CD4-positive, CD25-positive, alpha-beta regulatory T cell (primary cell): ENCODE measurements at regions not wholly inside any gene's neighbourhood (a gene's known extent, or its start where the extent isn't known, plus 50 kb on each side); places are given as distances from the start of the nearest gene placed in this dataset.

Source experiments
- ATAC-seq, 2 donors: fragments of 150-1000 bp; cut with Tn5 transposase; one replicate each; pipeline ENCODE4 v1.10.0; 2021; ENCODE audit warnings: low read depth in 2 of 2, moderate number of reproducible peaks in 2 of 2, moderate library complexity in 1 of 2
- DNase-seq, 3 donors: peaks; one replicate each; pipeline versions ENCODE4 v3.0.0 to v3.0.0-alpha.2; 2012 to 2022; ENCODE audit warnings: mixed read lengths in 1 of 3
- H3K27ac ChIP-seq: one replicate; pipeline ENCODE4 v1.7.0; 2013; ENCODE audit warnings: mild to moderate bottlenecking, low read length; ENCODE audit not compliant: insufficient read depth, poor library complexity, severe bottlenecking
- H3K27me3 ChIP-seq: one replicate; pipeline ENCODE4 v1.7.0; 2013; ENCODE audit warnings: low read length; ENCODE audit not compliant: control insufficient read depth, insufficient read depth
- H3K36me3 ChIP-seq: one replicate; pipeline ENCODE4 v1.7.0; 2013; ENCODE audit warnings: mild to moderate bottlenecking, low read length, moderate library complexity; ENCODE audit not compliant: control insufficient read depth, insufficient read depth
- H3K4me1 ChIP-seq: 2 replicates; pipeline ENCODE4 v1.7.0; 2013; ENCODE audit warnings: mild to moderate bottlenecking, low read length; ENCODE audit not compliant: insufficient read depth, control insufficient read depth, poor library complexity, severe bottlenecking
- H3K4me3 ChIP-seq: one replicate; pipeline ENCODE4 v1.7.0; 2013; ENCODE audit warnings: low read depth, mild to moderate bottlenecking, low read length, moderate library complexity
- H3K9me3 ChIP-seq, 2 experiments: 1 replicate in 1 of 2; 2 replicates in 1 of 2; pipeline ENCODE4 v1.7.0; 2013; ENCODE audit warnings: low read length in 2 of 2, mild to moderate bottlenecking in 1 of 2, moderate library complexity in 1 of 2; ENCODE audit not compliant: control insufficient read depth in 2 of 2
- H3K27ac Mint-ChIP-seq, 3 donors: one replicate each; pipeline ENCODE4 v1.8.0; 2020 to 2022; ENCODE audit warnings: mild to moderate bottlenecking in 3 of 3, mixed read lengths in 3 of 3, moderate library complexity in 2 of 3
- H3K27me3 Mint-ChIP-seq: one replicate; pipeline ENCODE4 v1.8.0; 2022; ENCODE audit warnings: mild to moderate bottlenecking, mixed read lengths
- H3K36me3 Mint-ChIP-seq: one replicate; pipeline ENCODE4 v1.8.0; 2020; ENCODE audit warnings: mixed read lengths
- H3K4me1 Mint-ChIP-seq, 4 donors: one replicate each; pipeline ENCODE4 v1.8.0; 2020 to 2022; ENCODE audit warnings: mixed read lengths in 4 of 4, mild to moderate bottlenecking in 1 of 4
- H3K4me3 Mint-ChIP-seq, 4 donors: one replicate each; pipeline ENCODE4 v1.8.0; 2020 to 2022; ENCODE audit warnings: mild to moderate bottlenecking in 4 of 4, mixed read lengths in 4 of 4, moderate library complexity in 3 of 4
- H3K9me3 Mint-ChIP-seq, 7 donors: one replicate each; pipeline ENCODE4 v1.8.0; 2020 to 2022; ENCODE audit warnings: mixed read lengths in 7 of 7, mild to moderate bottlenecking in 3 of 7, moderate library complexity in 2 of 7

DNA sequence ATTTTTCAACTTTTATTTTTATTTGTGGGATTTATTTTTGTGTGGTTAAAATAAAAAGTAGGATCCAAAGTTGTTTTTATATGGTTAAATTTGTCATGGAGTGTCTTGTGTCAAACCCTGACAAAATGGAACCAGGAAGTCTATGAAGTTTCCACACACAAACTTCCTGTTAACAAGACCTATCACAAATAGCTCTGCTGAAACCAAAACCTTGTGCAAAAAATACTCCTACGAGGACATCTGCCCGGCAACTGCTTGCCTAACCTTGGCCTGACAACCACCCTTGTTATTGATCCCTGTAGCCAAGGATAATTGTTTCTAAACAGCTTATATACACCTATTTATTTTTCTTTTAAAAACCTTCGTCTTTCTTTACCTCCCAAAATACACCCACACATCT is 389.6 kb downstream of the TRIB2 start:
- H3K4me3 Mint-ChIP-seq, result no peak overlapping the region

DNA sequence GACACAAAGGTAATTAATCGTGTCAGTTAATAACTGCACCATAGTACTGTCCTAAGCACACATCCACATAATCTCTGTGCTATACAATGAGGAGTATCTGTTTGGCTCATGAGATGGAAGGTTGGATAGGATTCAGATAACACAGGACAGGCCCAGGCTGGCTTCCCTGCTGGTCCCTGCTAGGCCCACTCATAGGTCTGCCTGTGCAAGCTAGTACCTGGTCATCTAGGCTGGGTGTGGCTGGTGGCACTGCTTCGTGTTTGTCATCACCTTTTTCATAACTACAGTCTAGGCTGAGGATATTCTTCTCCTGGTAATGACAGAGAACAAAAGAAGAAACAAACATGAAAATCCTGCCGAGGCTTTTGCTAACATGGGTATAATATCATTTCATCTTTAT is 392.8 kb downstream of the TRIB2 start:
- H3K36me3 ChIP-seq, result no peaks in the 10 kb centered on the region

More for the DNA sequence above, 389.6 kb downstream of the TRIB2 start:
- Mint-ChIP-seq H3K4me1 (no peaks in the 10 kb centered on the region), H3K27ac (no peak overlapping the region), H3K27me3 (peaks cover 11% of the 10 kb centered on the region), H3K36me3 (no peaks in the 10 kb centered on the region), H3K9me3 (peaks cover 0 to 2% (median 0%) of the 10 kb centered on the region in 7 donors)
- Histone ChIP-seq H3K4me3 (no peak overlapping the region), H3K9me3 (no peaks in the 10 kb centered on the region), H3K36me3 (no peaks in the 10 kb centered on the region), H3K4me1 (no peaks in the 10 kb centered on the region), H3K27ac (no peak overlapping the region), H3K27me3 (peaks cover 2% of the 10 kb centered on the region)
- DNase-seq (no peak), ATAC-seq (no peak)

DNA sequence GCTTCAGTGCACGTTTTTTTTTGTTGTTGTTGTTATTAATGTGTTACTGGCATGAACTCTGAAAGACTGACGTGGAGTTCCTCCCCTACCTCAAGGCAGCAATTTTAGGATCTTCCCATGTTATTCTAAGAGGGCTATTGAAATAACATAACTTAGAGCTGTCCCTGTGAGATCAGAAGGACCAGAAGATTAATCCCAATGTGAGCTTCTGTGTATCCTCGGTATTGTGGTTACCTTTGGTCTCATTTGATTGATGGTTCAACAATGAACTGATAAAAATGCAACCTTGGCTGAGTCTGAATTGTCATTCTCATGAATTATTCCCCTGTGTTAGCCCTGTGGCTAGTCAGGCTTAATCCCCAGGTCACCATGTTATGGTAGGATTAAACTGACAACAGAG is 394.1 kb downstream of the TRIB2 start:
- Histone ChIP-seq H3K9me3 (no peaks in the 10 kb centered on the region), H3K27me3 (peaks cover 5% of the 10 kb centered on the region), H3K4me1 (no peaks in the 10 kb centered on the region), H3K27ac (no peak overlapping the region), H3K4me3 (no peak overlapping the region), H3K36me3 (no peaks in the 10 kb centered on the region)
- H3K36me3 Mint-ChIP-seq, result no peaks in the 10 kb centered on the region
- no peaks in the 10 kb centered on the region for H3K4me1 Mint-ChIP-seq
- H3K4me3 Mint-ChIP-seq, result no peak overlapping the region
- ATAC-seq (no peak), DNase-seq (no peak)
- H3K27me3 Mint-ChIP-seq, result peaks cover 4% of the 10 kb centered on the region
- H3K27ac Mint-ChIP-seq, result no peak overlapping the region
- H3K9me3 Mint-ChIP-seq, result peaks cover 0 to 1% (median 0%) of the 10 kb centered on the region in 7 donors

More for the DNA sequence above, 392.8 kb downstream of the TRIB2 start:
- ATAC-seq (no peak), DNase-seq (no peak)
- Histone ChIP-seq H3K9me3 (no peaks in the 10 kb centered on the region), H3K4me3 (no peak overlapping the region), H3K4me1 (no peaks in the 10 kb centered on the region), H3K27me3 (peaks cover 3% of the 10 kb centered on the region), H3K27ac (no peak overlapping the region)
- Mint-ChIP-seq H3K27me3 (peaks cover 4% of the 10 kb centered on the region), H3K4me3 (no peak overlapping the region), H3K27ac (no peak overlapping the region), H3K9me3 (peaks cover 0 to 1% (median 0%) of the 10 kb centered on the region in 7 donors), H3K4me1 (no peaks in the 10 kb centered on the region), H3K36me3 (no peaks in the 10 kb centered on the region)

DNA sequence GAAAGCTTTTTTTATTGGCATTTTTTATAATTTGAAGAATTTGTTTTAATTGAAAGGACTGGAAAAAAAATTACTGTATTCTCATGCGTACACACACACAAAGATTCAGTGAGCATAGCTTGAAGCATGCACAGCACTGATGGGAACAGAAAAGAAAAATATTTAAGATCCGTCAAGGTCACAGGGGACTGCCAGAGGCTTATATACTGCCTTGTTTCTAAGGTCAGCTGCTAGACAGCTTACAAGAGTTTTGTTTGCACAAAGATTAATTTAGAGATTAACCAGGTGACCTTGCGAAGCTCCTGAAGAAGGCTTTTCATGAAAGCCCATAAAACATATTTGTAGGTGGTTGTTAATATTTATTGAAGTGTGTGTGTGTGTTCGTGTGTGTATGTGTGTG is 396.3 kb downstream of the TRIB2 start:
- no peaks in the 10 kb centered on the region for H3K36me3 ChIP-seq
- H3K36me3 Mint-ChIP-seq, result no peaks in the 10 kb centered on the region
- no peak for ATAC-seq

DNA sequence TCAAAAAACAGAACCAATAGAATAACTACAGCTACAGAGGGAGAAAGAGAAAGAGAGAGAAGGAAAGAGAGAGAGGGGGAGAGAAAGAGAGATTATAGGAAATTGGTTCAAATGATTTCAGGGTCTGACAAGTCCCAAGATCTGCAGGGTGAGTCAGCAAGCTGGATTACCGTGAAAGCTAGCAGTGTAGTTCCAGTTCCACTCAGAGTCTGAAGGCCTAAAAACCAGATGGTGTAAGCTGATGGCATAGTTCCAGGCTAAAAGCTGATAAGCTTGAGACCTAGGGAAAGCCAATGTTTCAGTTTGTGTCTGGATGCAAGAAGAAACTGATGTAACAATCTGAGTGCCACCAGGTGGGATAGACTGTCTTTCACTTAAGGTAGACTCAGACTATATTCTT is 397.7 kb downstream of the TRIB2 start:
- Histone ChIP-seq H3K27ac (no peak overlapping the region), H3K4me3 (no peak overlapping the region), H3K9me3 (no peaks in the 10 kb centered on the region), H3K4me1 (no peaks in the 10 kb centered on the region), H3K36me3 (no peaks in the 10 kb centered on the region), H3K27me3 (peaks cover 4% of the 10 kb centered on the region)
- Mint-ChIP-seq H3K4me1 (no peaks in the 10 kb centered on the region), H3K27ac (no peak overlapping the region), H3K9me3 (peaks cover 0 to 1% (median 0%) of the 10 kb centered on the region in 7 donors), H3K4me3 (no peak overlapping the region), H3K36me3 (no peaks in the 10 kb centered on the region), H3K27me3 (no peaks in the 10 kb centered on the region)
- DNase-seq (no peak), ATAC-seq (no peak)

More for the DNA sequence above, 396.3 kb downstream of the TRIB2 start:
- Mint-ChIP-seq H3K4me3 (no peak overlapping the region), H3K27ac (no peak overlapping the region), H3K27me3 (peaks cover 4% of the 10 kb centered on the region), H3K4me1 (no peaks in the 10 kb centered on the region), H3K9me3 (peaks cover 0 to 1% (median 0%) of the 10 kb centered on the region in 7 donors)
- no peak overlapping the region for H3K27ac ChIP-seq
- H3K4me1 ChIP-seq, result no peaks in the 10 kb centered on the region
- H3K9me3 ChIP-seq, result no peaks in the 10 kb centered on the region
- DNase-seq, result no peak
- peaks cover 5% of the 10 kb centered on the region for H3K27me3 ChIP-seq
- H3K4me3 ChIP-seq, result no peak overlapping the region

DNA sequence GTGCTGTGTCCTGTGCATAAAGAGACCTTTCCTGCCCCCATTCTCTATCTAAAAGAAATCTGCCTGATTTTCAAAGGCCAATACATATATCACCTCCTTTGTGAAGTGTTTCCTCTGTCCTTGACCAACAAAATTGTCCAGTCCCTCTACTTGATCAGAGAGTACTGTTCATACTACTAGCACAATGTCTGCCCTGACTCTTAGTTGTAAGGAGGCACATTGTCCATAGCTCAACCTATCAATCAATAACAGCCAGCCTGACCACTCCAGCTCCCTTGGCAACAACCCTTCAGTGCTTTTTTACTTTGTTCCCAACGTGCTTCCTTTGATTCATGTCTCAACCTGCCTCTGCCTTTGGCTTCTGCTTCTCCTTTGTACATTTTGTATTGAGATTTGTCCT is 398.9 kb downstream of the TRIB2 start:
- H3K36me3 ChIP-seq, result no peaks in the 10 kb centered on the region
- no peaks in the 10 kb centered on the region for H3K9me3 ChIP-seq
- no peaks in the 10 kb centered on the region for H3K36me3 Mint-ChIP-seq
- no peak overlapping the region for H3K27ac Mint-ChIP-seq
- H3K27ac ChIP-seq, result no peak overlapping the region
- no peak for ATAC-seq
- no peaks in the 10 kb centered on the region for H3K4me1 ChIP-seq
- H3K9me3 Mint-ChIP-seq, result peaks cover 0 to 1% (median 0%) of the 10 kb centered on the region in 7 donors
- H3K27me3 ChIP-seq, result peaks cover 4% of the 10 kb centered on the region
- H3K4me3 Mint-ChIP-seq, result no peak overlapping the region
- no peaks in the 10 kb centered on the region for H3K4me1 Mint-ChIP-seq
- no peak overlapping the region for H3K4me3 ChIP-seq
- DNase-seq, result no peak
- H3K27me3 Mint-ChIP-seq, result peaks cover 8% of the 10 kb centered on the region

DNA sequence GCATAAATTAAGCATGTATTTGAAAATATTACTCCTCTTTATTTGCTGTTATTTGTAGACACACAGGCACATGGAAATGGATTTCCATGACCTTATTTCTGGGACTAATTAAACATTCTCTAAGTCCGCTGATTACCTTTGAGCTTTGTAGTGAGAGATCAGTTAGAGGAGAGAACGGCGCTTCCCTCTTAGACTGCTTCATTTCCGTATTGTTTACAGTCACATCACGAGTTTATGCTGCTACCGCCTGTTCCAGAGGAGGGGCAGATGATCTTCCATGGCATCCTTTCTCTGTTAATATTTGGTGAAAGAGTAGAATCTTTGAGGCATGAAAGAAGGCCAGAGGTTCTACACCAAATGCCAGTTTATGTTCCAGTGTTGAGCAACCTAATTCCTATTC is 404.4 kb downstream of the TRIB2 start:
- Mint-ChIP-seq H3K4me1 (no peaks in the 10 kb centered on the region), H3K27ac (no peak overlapping the region), H3K36me3 (no peaks in the 10 kb centered on the region), H3K4me3 (no peak overlapping the region), H3K9me3 (peaks cover 0 to 2% (median 0%) of the 10 kb centered on the region in 7 donors), H3K27me3 (peaks cover 15% of the 10 kb centered on the region)
- no peaks in the 10 kb centered on the region for H3K9me3 ChIP-seq
- DNase-seq (no peak), ATAC-seq (no peak)
- H3K27me3 ChIP-seq, result no peaks in the 10 kb centered on the region
- no peak overlapping the region for H3K27ac ChIP-seq
- no peaks in the 10 kb centered on the region for H3K36me3 ChIP-seq
- no peaks in the 10 kb centered on the region for H3K4me1 ChIP-seq
- no peak overlapping the region for H3K4me3 ChIP-seq

DNA sequence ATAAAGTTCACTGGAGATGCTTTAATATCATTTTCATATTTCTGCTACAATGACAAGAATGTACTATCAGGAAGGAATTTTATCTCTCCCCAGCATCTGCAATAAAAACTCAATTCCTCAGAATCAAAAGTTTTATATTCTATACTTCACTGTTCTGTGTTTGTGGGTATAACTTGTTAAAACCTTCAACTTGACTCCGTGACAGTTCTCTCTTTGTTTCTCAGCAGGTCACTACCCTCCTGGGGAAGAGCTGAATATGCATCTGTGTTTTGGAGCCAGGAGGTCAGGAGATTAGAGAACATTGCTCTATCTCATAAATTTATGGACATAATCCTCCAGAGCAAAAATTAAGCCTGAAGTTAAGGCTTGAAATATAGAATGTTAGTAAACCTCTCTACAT is 411.4 kb downstream of the TRIB2 start:
- no peaks in the 10 kb centered on the region for H3K4me1 Mint-ChIP-seq
- DNase-seq (no peak), ATAC-seq (no peak)
- H3K4me3 ChIP-seq, result no peak overlapping the region
- H3K4me1 ChIP-seq, result no peaks in the 10 kb centered on the region
- H3K27me3 ChIP-seq, result no peaks in the 10 kb centered on the region
- H3K36me3 Mint-ChIP-seq, result no peaks in the 10 kb centered on the region
- H3K4me3 Mint-ChIP-seq, result no peak overlapping the region
- no peaks in the 10 kb centered on the region for H3K9me3 ChIP-seq
- no peak overlapping the region for H3K27ac ChIP-seq
- H3K9me3 Mint-ChIP-seq, result peaks cover 0 to 2% (median 0%) of the 10 kb centered on the region in 7 donors
- peaks cover 12% of the 10 kb centered on the region for H3K27me3 Mint-ChIP-seq
- H3K27ac Mint-ChIP-seq, result no peak overlapping the region
- no peaks in the 10 kb centered on the region for H3K36me3 ChIP-seq
